ENCODE measurements at regions not wholly inside any gene's neighbourhood (a gene's known extent, or its start where the extent isn't known, plus 50 kb on each side); places are given as distances from the start of the nearest gene placed in this dataset.
A peak's percentile ranks its signal among the peaks of the same experiment; 100 is the strongest.

DNA sequence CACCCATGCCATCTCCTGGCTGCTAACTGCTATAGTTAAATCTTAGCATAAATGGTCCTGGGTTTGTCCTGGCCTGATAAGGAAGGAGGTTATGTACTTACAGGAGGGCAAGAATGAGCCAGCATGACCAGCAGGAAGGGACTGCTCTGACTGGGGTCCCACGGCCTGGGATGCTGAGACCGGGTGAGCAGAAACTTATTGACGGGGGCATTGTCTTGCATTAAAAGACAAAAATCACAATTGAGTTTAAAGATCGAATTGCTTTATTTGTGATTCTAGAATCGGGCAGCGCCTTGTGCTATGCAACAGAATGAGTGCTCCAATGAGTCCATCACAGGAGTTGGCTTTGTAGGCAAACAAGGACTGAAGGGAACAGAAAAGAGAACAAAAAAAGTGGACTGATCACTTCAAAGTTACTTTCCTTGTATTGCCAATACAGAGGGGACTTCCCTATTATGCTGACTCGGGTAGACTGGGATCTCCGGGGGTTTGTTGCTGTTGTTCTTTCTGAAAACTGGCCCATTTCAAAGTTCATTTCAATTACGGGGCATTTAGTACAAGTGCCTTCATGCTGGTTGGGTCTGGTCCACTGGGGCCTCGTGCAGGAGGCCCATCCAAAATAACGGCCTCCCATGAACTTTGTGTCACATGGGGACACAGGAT is 87.1 kb upstream of the SLC66A3 start:
- no peak overlapping the region for H3K4me3 ChIP-seq (ENCODE audit: low read depth, low read length)
- no peak for DNase-seq (ENCODE audit: low read depth)
- TF ChIP-seq, protein P1, sequence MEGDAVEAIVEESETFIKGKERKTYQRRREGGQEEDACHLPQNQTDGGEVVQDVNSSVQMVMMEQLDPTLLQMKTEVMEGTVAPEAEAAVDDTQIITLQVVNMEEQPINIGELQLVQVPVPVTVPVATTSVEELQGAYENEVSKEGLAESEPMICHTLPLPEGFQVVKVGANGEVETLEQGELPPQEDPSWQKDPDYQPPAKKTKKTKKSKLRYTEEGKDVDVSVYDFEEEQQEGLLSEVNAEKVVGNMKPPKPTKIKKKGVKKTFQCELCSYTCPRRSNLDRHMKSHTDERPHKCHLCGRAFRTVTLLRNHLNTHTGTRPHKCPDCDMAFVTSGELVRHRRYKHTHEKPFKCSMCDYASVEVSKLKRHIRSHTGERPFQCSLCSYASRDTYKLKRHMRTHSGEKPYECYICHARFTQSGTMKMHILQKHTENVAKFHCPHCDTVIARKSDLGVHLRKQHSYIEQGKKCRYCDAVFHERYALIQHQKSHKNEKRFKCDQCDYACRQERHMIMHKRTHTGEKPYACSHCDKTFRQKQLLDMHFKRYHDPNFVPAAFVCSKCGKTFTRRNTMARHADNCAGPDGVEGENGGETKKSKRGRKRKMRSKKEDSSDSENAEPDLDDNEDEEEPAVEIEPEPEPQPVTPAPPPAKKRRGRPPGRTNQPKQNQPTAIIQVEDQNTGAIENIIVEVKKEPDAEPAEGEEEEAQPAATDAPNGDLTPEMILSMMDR (conservative IDR thresholded peaks at IDR 0.05; ENCODE audit: low read depth, low read length), result no peak

DNA sequence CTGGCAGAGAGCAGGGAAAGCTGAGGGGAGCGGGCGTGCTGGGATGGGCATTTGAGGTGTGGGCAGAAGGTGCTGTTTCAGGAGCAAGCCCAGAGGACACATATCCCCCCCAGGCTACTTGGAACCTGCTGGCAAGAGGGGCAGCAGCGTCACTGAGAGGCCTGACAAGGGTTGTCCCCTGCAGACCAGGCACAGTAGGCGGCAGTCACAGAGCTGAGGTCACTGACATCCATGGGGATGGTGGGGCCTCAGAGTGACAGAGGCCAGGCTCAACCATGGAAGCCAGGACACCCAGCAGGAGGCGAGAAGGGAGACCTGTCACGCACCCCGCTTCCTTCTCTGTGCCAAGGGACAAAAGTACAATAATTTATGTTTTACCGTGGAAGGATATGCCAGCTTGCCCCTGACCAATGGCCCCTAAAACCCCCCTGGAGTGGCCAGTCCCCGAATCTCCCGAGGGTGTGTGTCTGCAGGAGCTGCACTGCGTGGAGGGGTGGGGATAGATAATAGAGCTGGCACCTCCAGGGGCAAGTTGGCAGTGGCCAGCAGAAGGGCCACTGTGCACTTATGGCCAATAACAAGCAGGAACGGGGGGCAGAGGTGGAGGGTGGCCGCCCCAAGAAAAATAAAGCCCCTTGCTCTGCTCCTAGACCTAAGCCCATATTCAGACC is 86.3 kb upstream of the SLC66A3 start:
- DNase-seq (ENCODE audit: low read depth), result no peak
- TF ChIP-seq, protein P1 (conservative IDR thresholded peaks at IDR 0.05; ENCODE audit: low read depth, low read length), result no peak
- no peak overlapping the region for H3K4me3 ChIP-seq (ENCODE audit: low read depth, low read length)

DNA sequence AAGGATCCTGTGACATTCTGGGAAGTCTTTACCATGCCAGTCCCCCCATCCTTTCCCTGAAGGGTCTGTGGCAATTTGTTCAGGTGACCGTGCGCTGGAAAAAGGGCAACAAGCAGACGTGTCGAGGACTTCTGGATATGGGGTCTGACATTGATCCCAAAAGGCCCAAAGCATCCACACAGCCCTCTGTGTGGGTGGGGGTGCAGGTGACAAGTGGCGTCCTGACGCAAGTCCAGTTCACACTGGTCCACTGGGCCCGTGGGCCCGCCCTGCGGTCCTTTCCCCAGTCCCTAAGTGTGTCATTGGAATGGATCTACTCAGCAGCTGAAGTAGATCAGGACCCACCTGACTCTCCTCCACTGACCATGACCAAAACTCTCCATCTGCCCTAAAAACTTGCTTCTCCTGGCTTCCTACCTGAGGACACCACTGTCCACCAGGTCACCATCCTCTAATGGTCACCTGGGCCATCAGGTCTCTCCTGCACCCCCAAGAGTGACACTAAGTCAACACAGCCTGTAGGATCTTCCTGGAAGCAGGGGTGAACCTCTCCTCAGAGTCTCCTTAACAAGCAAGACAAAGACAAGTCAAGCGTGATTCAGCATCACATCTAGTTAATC is 85.6 kb upstream of the SLC66A3 start:
- DNase-seq (ENCODE audit: low read depth), result no peak
- no peak overlapping the region for H3K4me3 ChIP-seq (ENCODE audit: low read depth, low read length)
- TF ChIP-seq, protein P1 (conservative IDR thresholded peaks at IDR 0.05; ENCODE audit: low read depth, low read length), result no peak

DNA sequence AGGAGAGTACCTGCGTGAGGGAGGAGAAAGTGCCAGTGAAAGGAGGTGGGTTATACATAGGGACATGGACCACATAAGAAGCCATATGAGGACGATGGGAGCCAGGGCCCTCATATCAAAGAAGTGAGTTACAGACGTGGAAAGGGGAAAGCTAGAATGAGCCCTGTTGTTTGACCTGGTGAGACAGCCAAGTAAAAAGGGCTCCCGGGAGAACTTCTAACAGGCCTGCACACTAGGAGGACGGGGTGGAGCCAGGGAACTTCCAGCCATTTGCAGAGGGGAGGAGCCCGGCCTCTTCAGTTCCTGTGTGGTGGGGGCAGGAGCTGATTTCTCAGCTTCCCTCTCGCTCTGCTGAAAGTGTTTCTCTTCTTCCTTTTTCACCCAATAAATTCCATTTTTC is 84.1 kb upstream of the SLC66A3 start:
- peak; percentile 41 for DNase-seq (ENCODE audit: low read depth)
- TF ChIP-seq, protein P1 (conservative IDR thresholded peaks at IDR 0.05; ENCODE audit: low read depth, low read length), result no peak
- no peak overlapping the region for H3K4me3 ChIP-seq (ENCODE audit: low read depth, low read length)

DNA sequence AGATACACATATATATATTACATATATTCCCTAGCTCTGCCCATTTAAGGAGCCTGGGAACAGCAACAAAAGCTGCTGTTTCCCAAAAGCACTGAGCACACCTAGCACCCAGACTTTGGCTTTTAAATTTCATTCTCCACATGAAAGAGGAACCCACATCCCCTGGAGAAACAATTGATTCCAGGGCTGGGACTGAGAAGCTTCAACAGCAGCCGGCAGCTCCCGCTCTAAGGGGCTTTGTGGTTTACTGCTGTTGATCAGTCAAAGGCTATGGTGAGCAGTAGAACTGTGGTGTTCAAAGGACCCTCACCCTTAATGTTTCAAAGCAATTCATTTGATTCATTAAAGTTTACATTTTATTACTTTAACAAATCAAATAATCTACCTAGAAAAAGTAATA is 83.3 kb upstream of the SLC66A3 start:
- TF ChIP-seq, protein P1 (conservative IDR thresholded peaks at IDR 0.05; ENCODE audit: low read depth, low read length), result no peak
- H3K4me3 ChIP-seq (ENCODE audit: low read depth, low read length), result no peak overlapping the region
- no peak for DNase-seq (ENCODE audit: low read depth)

DNA sequence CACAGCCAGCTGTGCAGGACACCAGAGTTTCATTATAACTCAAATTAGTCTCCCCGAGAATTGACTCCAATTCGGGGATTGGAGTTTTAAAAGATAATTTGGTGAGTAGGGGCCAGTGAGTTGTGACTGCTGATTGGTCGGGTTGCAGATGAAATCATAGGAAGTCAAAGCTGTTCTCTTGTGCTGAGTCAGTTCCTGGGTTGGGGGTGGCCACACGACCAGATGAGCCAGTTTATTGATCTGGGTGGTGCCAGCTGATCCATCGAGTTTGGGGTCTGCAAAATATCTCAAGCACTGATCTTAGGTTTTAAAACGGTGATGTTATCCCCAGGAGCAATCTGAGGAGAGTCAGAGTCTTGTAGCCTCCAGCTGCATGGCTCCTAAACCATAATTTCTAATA is 82.7 kb upstream of the SLC66A3 start:
- DNase-seq (ENCODE audit: low read depth), result no peak

More for the DNA sequence above, 82.7 kb upstream of the SLC66A3 start:
- TF ChIP-seq, protein P1 (conservative IDR thresholded peaks at IDR 0.05; ENCODE audit: low read depth, low read length), result no peak
- no peak overlapping the region for H3K4me3 ChIP-seq (ENCODE audit: low read depth, low read length)
